ENCODE measurements at regions not wholly inside any gene's neighbourhood (a gene's known extent, or its start where the extent isn't known, plus 50 kb on each side); places are given as distances from the start of the nearest gene placed in this dataset.

- peak overlapping the region; percentile 78 to 81 for H3K4me3 ChIP-seq
- H3K4me1 ChIP-seq = peaks cover 7 to 36% of the 10 kb centered on the region in 2 donors
- H3K36me3 ChIP-seq = peaks cover 0 to 5% of the 10 kb centered on the region in 2 donors
- no peaks in the 10 kb centered on the region for H3K9me3 ChIP-seq
- intact Hi-C loops (cut with DNase I) = loop anchor here (10.0 kb wide), 1 partner anchor 904 kb away; the partner anchor contains the start of gene BPHL
- peak; percentile 43 to 48 (median 43) for TF ChIP-seq CTCF (IDR thresholded peaks at IDR 0.05)
- peak; percentile 81 to 96 for DNase-seq (ENCODE audit: low spot score in 2 of 2)
- no peaks in the 10 kb centered on the region for H3K27me3 ChIP-seq
- peak overlapping the region; percentile 97 to 99 for H3K27ac ChIP-seq
Measured at GRCh38 chr6:4018171-4018923, 60.6 kb downstream of the FAM217A start.
